ENCODE measurements at regions not wholly inside any gene's neighbourhood (a gene's known extent, or its start where the extent isn't known, plus 50 kb on each side); places are given as distances from the start of the nearest gene placed in this dataset.

- H3K27ac ChIP-seq (ENCODE audit: control insufficient read depth, insufficient read depth, low read length) = no peak overlapping the region
- no peak overlapping the region for H2AFZ ChIP-seq (ENCODE audit: control insufficient read depth, low read length)
- no peak overlapping the region for H3K9ac ChIP-seq (ENCODE audit: control insufficient read depth, extremely low read depth, insufficient read depth, low read length)
- FAIRE-seq (no peak), DNase-seq (ENCODE audit: low read depth, low spot score) (no peak)
- TF ChIP-seq EZH2 (IDR thresholded peaks at IDR 0.05; ENCODE audit: low read length) (no peak), CTCF (optimal IDR thresholded peaks at IDR 0.05 in 1 of 3, IDR thresholded peaks at IDR 0.05 in 1 of 3, conservative IDR thresholded peaks at IDR 0.05 in 1 of 3; ENCODE audit: extremely low read depth in 1 of 3, insufficient read depth in 2 of 3, low read length in 3 of 3) (no peak)
- H3K9me3 ChIP-seq (ENCODE audit: control insufficient read depth, low read depth, low read length) = no peaks in the 10 kb centered on the region
- dilution Hi-C loops (cut with MboI; ENCODE audit: extremely low pct_ligation_motif_present, low sequenced_read_pairs) = no loop called here
- H3K4me3 ChIP-seq (ENCODE audit: control insufficient read depth in 2 of 3, extremely low read depth in 1 of 3, insufficient read depth in 2 of 3, low read depth in 1 of 3, low read length in 3 of 3) = no peak overlapping the region
- H4K20me1 ChIP-seq (ENCODE audit: control insufficient read depth, extremely low read depth, insufficient read depth, low read length) = no peaks in the 10 kb centered on the region
- H3K27me3 ChIP-seq (ENCODE audit: control insufficient read depth, extremely low read depth, insufficient read depth, low read length) = no peaks in the 10 kb centered on the region
- H3K4me2 ChIP-seq (ENCODE audit: control insufficient read depth, extremely low read depth, insufficient read depth, low read depth, low read length) = no peak overlapping the region
- no peaks in the 10 kb centered on the region for H3K79me2 ChIP-seq (ENCODE audit: control insufficient read depth, insufficient read depth, low read length)
- H3K4me1 ChIP-seq (ENCODE audit: control insufficient read depth, extremely low read depth, insufficient read depth, low read length) = no peaks in the 10 kb centered on the region
- no peaks in the 10 kb centered on the region for H3K9me1 ChIP-seq (ENCODE audit: control insufficient read depth, extremely low read depth, insufficient read depth, low read length)
- no peaks in the 10 kb centered on the region for H3K36me3 ChIP-seq (ENCODE audit: control insufficient read depth in 2 of 2, extremely low read depth in 1 of 2, insufficient read depth in 2 of 2, low read length in 2 of 2)
Measured at GRCh38 chr1:63157085-63157484, 165.3 kb upstream of the FOXD3 start.

GRCh38 chr1:63169057-63169456 is 153.3 kb upstream of the FOXD3 start:
- dilution Hi-C loops (cut with MboI; ENCODE audit: extremely low pct_ligation_motif_present, low sequenced_read_pairs) = no loop called here
- no peak for FAIRE-seq
- H2AFZ ChIP-seq (ENCODE audit: control insufficient read depth, low read length) = no peak overlapping the region
- no peaks in the 10 kb centered on the region for H3K9me1 ChIP-seq (ENCODE audit: control insufficient read depth, extremely low read depth, insufficient read depth, low read length)
- TF ChIP-seq CTCF (optimal IDR thresholded peaks at IDR 0.05 in 1 of 3, IDR thresholded peaks at IDR 0.05 in 1 of 3, conservative IDR thresholded peaks at IDR 0.05 in 1 of 3; ENCODE audit: extremely low read depth in 1 of 3, insufficient read depth in 2 of 3, low read length in 3 of 3) (no peak), EZH2 (IDR thresholded peaks at IDR 0.05; ENCODE audit: low read length) (no peak)
- H4K20me1 ChIP-seq (ENCODE audit: control insufficient read depth, extremely low read depth, insufficient read depth, low read length) = no peaks in the 10 kb centered on the region
- H3K4me3 ChIP-seq (ENCODE audit: control insufficient read depth in 2 of 3, extremely low read depth in 1 of 3, insufficient read depth in 2 of 3, low read depth in 1 of 3, low read length in 3 of 3) = no peak overlapping the region
- H3K9me3 ChIP-seq (ENCODE audit: control insufficient read depth, low read depth, low read length) = no peaks in the 10 kb centered on the region
- no peak overlapping the region for H3K4me2 ChIP-seq (ENCODE audit: control insufficient read depth, extremely low read depth, insufficient read depth, low read depth, low read length)
- H3K27me3 ChIP-seq (ENCODE audit: control insufficient read depth, extremely low read depth, insufficient read depth, low read length) = no peaks in the 10 kb centered on the region
- H3K36me3 ChIP-seq (ENCODE audit: control insufficient read depth in 2 of 2, extremely low read depth in 1 of 2, insufficient read depth in 2 of 2, low read length in 2 of 2) = no peaks in the 10 kb centered on the region
- H3K79me2 ChIP-seq (ENCODE audit: control insufficient read depth, insufficient read depth, low read length) = no peaks in the 10 kb centered on the region
- no peak overlapping the region for H3K27ac ChIP-seq (ENCODE audit: control insufficient read depth, insufficient read depth, low read length)
- H3K9ac ChIP-seq (ENCODE audit: control insufficient read depth, extremely low read depth, insufficient read depth, low read length) = no peak overlapping the region
- no peak for DNase-seq (ENCODE audit: low read depth, low spot score)
- no peaks in the 10 kb centered on the region for H3K4me1 ChIP-seq (ENCODE audit: control insufficient read depth, extremely low read depth, insufficient read depth, low read length)

Data from keratinocyte (primary cell).